Left colon (tissue), 2 donors: ENCODE measurements at regions not wholly inside any gene's neighbourhood (a gene's known extent, or its start where the extent isn't known, plus 50 kb on each side); places are given as distances from the start of the nearest gene placed in this dataset.

ENCODE experiments used
- ATAC-seq: fragments of 200-7000 bp; cut with Tn5 transposase; one replicate; pipeline ENCODE4 v1.9.1; 2020; ENCODE audit warnings: mild to moderate bottlenecking, moderate library complexity
- DNase-seq, 2 donors: peaks; one replicate each; pipeline ENCODE4 v3.0.0-alpha.2; 2020
- intact Hi-C, 2 donors: fragments of 100-400 bp; cut with DNase I in 1 of 2; cut with micrococcal nuclease in 1 of 2; formaldehyde crosslinking; loops; one replicate each; pipeline versions ENCODE4 v1.11.2 to v1.14.0; 2022; cut with DNase I, micrococcal nuclease
- donor health status: DM: no; HTN: no; CAD: no.
- donor health status: DM: yes; HTN: yes; CAD: no.

GRCh38 chrX:9183481-9183880 lies 149.6 kb upstream of the FAM9B start:
- ATAC-seq (no peak), DNase-seq (no peak)
- intact Hi-C loops = no loop called here

- DNase-seq (no peak), ATAC-seq (no peak)
- intact Hi-C loops = no loop called here
These were observed 150.3 kb upstream of the FAM9B start for GRCh38 chrX:9184211-9184610.

- intact Hi-C loops = no loop called here
- no peak for DNase-seq
- no peak for ATAC-seq
These were observed 154.2 kb upstream of the FAM9B start for GRCh38 chrX:9188117-9188516.

GRCh38 chrX:9189286-9189685 lies 155.4 kb upstream of the FAM9B start:
- intact Hi-C loops = no loop called here
- DNase-seq (no peak), ATAC-seq (peak; percentile 36)

GRCh38 chrX:9191392-9191791 lies 157.5 kb upstream of the FAM9B start:
- ATAC-seq (no peak), DNase-seq (no peak)
- intact Hi-C loops = no loop called here

- DNase-seq = no peak
These were observed 161.4 kb upstream of the FAM9B start for GRCh38 chrX:9195199-9195880.

GRCh38 chrX:9196961-9197640 lies 163.2 kb upstream of the FAM9B start:
- intact Hi-C loops = no loop called here
- ATAC-seq = no peak
- no peak for DNase-seq

More at GRCh38 chrX:9195199-9195880, 161.4 kb upstream of the FAM9B start:
- ATAC-seq = no peak
- intact Hi-C loops = no loop called here

GRCh38 chrX:9204560-9204959 lies 170.6 kb upstream of the FAM9B start:
- DNase-seq (no peak), ATAC-seq (no peak)
- intact Hi-C loops = no loop called here

GRCh38 chrX:9205599-9206223 lies 171.8 kb upstream of the FAM9B start:
- intact Hi-C loops = no loop called here
- ATAC-seq (no peak), DNase-seq (no peak)

- intact Hi-C loops = no loop called here
- no peak for DNase-seq
- no peak for ATAC-seq
These were observed 173.2 kb upstream of the FAM9B start for GRCh38 chrX:9207142-9207541.

GRCh38 chrX:9211269-9211668 lies 177.3 kb upstream of the FAM9B start:
- no peak for ATAC-seq
- no peak for DNase-seq
- intact Hi-C loops = no loop called here

- ATAC-seq = no peak
- no peak for DNase-seq
- intact Hi-C loops = no loop called here
These were observed 187.9 kb upstream of the FAM9B start for GRCh38 chrX:9221781-9222180.

- ATAC-seq = no peak
- intact Hi-C loops = no loop called here
- no peak for DNase-seq
These were observed 188.4 kb upstream of the FAM9B start for GRCh38 chrX:9222299-9222698.

- no peak for DNase-seq
- intact Hi-C loops = no loop called here
These were observed 193.3 kb upstream of the FAM9B start for GRCh38 chrX:9227276-9227675.

GRCh38 chrX:9231491-9231890 lies 197.6 kb upstream of the FAM9B start:
- DNase-seq (no peak), ATAC-seq (no peak)
- intact Hi-C loops = no loop called here

More at GRCh38 chrX:9227276-9227675, 193.3 kb upstream of the FAM9B start:
- ATAC-seq = no peak

- DNase-seq (no peak), ATAC-seq (no peak)
- intact Hi-C loops = no loop called here
These were observed 199.2 kb upstream of the FAM9B start for GRCh38 chrX:9233141-9233540.

- ATAC-seq (no peak), DNase-seq (no peak)
- intact Hi-C loops = no loop called here
These were observed 200.4 kb upstream of the FAM9B start for GRCh38 chrX:9234315-9234714.

- intact Hi-C loops = no loop called here
These were observed 201.8 kb upstream of the FAM9B start for GRCh38 chrX:9235722-9236121.

GRCh38 chrX:9240956-9241355 lies 207.0 kb upstream of the FAM9B start:
- ATAC-seq (no peak), DNase-seq (no peak)
- intact Hi-C loops = no loop called here

More at GRCh38 chrX:9235722-9236121, 201.8 kb upstream of the FAM9B start:
- ATAC-seq = no peak
- DNase-seq = no peak

- DNase-seq (no peak), ATAC-seq (no peak)
- intact Hi-C loops = no loop called here
These were observed 207.5 kb upstream of the FAM9B start for GRCh38 chrX:9241427-9241826.
